ENCODE measurements at regions not wholly inside any gene's neighbourhood (a gene's known extent, or its start where the extent isn't known, plus 50 kb on each side); places are given as distances from the start of the nearest gene placed in this dataset.

- no peak for DNase-seq (ENCODE audit: low read depth in 4 of 4, low spot score in 3 of 4)
Observed at GRCh38 chr1:187413405-187414169, 584.8 kb downstream of the PLA2G4A start.

DNA sequence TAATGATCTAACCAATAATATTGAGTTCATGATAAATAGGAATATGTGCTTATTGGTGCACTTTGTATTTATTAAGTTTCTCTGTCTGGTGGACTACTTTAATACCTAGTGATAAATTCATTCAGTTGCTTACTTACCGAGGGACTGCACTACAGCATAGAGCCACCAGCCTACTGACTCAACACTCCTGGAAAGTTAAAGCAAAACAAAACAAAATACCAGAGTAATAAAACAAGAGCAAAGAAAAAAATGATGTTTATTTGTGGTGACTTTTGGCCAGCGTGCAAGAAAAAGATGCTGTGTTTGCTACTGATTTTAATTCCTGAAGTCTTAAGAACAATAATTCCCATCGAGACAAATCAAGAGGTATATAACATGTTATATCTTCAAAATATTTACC, 586.3 kb downstream of the PLA2G4A start:
- no peak for DNase-seq (ENCODE audit: low read depth in 4 of 4, low spot score in 3 of 4)

DNA sequence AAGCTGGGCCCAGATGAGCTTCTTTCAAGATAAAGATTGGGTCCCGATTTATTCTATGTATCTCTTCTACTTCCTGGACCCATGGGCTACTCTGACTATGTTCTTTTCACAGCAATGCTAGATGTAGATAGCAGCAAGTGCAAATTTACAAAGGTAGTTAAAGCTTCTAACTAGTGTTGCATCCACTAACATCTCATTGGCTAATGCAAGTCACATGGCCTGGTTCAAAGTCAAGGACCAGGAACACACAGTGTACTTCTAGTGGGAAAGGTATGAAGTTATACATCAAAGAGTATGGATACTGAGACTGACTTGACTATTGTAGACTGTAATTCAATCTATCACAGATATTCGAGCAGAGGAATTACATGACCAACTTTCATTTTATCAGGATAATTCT, 588.8 kb downstream of the PLA2G4A start:
- DNase-seq (ENCODE audit: low read depth in 4 of 4, low spot score in 3 of 4): no peak

GRCh38 chr1:187433598-187433997, 604.8 kb downstream of the PLA2G4A start:
- no peak for DNase-seq (ENCODE audit: low read depth in 4 of 4, low spot score in 3 of 4)

DNA sequence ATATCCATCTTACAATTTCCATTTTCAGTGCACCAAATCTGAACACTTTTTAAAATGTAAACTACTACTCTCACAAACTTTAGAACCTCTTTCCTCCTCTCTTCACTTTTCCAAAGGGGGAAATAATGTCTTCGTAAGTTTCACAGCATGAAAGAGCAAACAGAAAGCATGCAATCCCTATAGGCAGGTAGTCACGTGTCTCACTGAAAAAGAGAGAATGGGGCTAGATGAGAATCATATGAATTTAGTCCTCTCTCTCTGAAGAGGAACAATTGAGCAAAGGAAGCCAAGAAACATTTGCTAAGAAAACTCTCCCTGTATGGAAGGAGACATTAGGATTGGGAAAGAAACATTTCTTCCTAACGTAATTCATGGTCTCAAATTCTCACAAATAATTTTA, 613.9 kb downstream of the PLA2G4A start:
- no peak for DNase-seq (ENCODE audit: low read depth in 4 of 4, low spot score in 3 of 4)

- DNase-seq (ENCODE audit: low read depth in 4 of 4, low spot score in 3 of 4): no peak
Observed at GRCh38 chr1:187443939-187444338, 615.2 kb downstream of the PLA2G4A start.

GRCh38 chr1:187445066-187445465, 616.3 kb downstream of the PLA2G4A start:
- no peak for DNase-seq (ENCODE audit: low read depth in 4 of 4, low spot score in 3 of 4)

DNA sequence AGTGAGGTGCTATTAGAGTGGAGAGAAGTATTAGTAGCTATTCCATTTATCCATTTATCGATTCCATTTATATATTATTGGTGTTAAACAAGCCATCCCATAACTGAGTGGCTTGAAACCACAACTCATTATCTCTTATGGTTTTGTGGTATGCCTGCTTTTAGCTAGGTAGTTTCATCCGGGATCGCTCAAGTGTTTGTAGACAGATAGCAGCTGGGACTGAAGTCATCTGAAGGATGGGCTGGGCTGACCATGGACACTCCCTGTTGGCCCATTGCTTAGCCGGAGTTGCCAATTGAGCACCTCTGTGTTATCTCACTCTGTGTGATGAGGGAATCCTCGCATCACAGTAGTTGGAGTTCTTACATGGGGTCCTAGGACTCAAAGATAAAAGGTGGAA, 622.5 kb downstream of the PLA2G4A start:
- DNase-seq (ENCODE audit: low read depth in 4 of 4, low spot score in 3 of 4): no peak

GRCh38 chr1:187454010-187454409, 625.3 kb downstream of the PLA2G4A start:
- no peak for DNase-seq (ENCODE audit: low read depth in 4 of 4, low spot score in 3 of 4)

- DNase-seq (ENCODE audit: low read depth in 4 of 4, low spot score in 3 of 4): no peak
Observed at GRCh38 chr1:187456446-187456845, 627.7 kb downstream of the PLA2G4A start.

GRCh38 chr1:187460093-187460492, 631.3 kb downstream of the PLA2G4A start:
- no peak for DNase-seq (ENCODE audit: low read depth in 4 of 4, low spot score in 3 of 4)

- DNase-seq (ENCODE audit: low read depth in 4 of 4, low spot score in 3 of 4): no peak
Observed at GRCh38 chr1:187464320-187464719, 635.6 kb downstream of the PLA2G4A start.

GRCh38 chr1:187465441-187465840, 636.7 kb downstream of the PLA2G4A start:
- DNase-seq (ENCODE audit: low read depth in 4 of 4, low spot score in 3 of 4): no peak

GRCh38 chr1:187469836-187470235, 641.1 kb downstream of the PLA2G4A start:
- DNase-seq (ENCODE audit: low read depth in 4 of 4, low spot score in 3 of 4): no peak

DNA sequence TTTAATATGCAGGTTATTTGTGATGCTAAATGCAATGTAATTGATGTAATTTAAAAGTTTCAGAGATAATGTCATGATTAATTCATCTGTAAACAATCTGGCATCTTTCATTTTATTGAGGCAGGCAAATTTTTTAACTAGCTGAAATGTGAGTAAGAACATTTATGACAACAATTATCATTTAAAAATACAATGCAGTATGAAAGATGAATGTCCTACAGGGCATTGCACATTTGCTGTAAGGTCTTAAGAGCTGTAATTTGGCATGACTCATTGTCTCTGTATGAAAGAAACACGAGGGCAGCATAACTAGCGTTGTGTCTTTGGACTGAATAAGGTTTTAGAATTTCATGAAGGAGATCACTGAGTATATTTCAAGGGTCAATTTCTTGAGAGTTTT, 642.8 kb downstream of the PLA2G4A start:
- DNase-seq (ENCODE audit: low read depth in 4 of 4, low spot score in 3 of 4): no peak

- no peak for DNase-seq (ENCODE audit: low read depth in 4 of 4, low spot score in 3 of 4)
Observed at GRCh38 chr1:187474336-187474735, 645.6 kb downstream of the PLA2G4A start.

DNA sequence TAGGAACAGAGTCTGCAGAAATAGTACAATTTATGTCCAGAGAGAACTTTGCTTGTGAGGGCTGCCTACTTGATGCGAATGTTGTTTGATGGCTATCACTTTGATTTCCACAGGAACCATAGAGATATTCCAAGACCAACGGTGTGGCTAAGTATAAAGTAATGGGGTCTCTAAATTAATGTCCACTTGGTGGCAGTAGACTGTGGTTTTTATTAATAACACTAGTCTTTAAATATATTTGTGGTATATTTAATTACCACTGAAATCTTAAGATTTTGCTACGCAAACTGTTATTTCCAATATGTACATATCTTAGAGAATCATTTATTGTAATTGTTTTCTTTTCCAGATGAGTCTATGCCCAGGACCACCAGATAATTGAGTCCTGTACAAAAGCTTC, 647.9 kb downstream of the PLA2G4A start:
- no peak for DNase-seq (ENCODE audit: low read depth in 4 of 4, low spot score in 3 of 4)

- DNase-seq (ENCODE audit: low read depth in 4 of 4, low spot score in 3 of 4): no peak
Observed at GRCh38 chr1:187477103-187477502, 648.4 kb downstream of the PLA2G4A start.

GRCh38 chr1:187477535-187477934, 648.8 kb downstream of the PLA2G4A start:
- DNase-seq (ENCODE audit: low read depth in 4 of 4, low spot score in 3 of 4): no peak

- DNase-seq (ENCODE audit: low read depth in 4 of 4, low spot score in 3 of 4): no peak
Observed at GRCh38 chr1:187481581-187482148, 652.9 kb downstream of the PLA2G4A start.

DNA sequence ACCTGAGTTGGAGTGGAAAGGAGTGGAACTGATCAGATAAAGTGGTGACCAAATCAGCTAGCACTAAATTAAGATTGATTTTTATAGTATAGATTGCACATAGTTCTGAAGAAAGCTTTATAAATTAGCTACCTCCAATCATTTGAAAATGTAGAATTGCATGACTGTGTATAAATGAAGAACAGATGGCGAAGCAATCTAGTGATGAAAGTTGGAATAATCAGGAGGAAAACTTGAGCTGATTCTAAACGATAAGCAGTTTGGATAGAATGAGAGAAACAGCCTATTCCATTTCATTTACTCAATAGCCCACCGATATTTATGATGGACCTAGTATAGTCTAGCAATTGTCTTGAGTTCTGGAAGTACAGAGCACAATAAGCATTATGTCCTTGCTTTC, 661.5 kb downstream of the PLA2G4A start:
- DNase-seq (ENCODE audit: low read depth in 4 of 4, low spot score in 3 of 4): no peak

GRCh38 chr1:187491082-187491720, 662.5 kb downstream of the PLA2G4A start:
- DNase-seq (ENCODE audit: low read depth in 4 of 4, low spot score in 3 of 4): no peak

Data from right renal pelvis (tissue), 4 donors.